GM12891 (cell line): ENCODE measurements at regions not wholly inside any gene's neighbourhood (a gene's known extent, or its start where the extent isn't known, plus 50 kb on each side); places are given as distances from the start of the nearest gene placed in this dataset.
"Not testable (repeated sequence)": the region's sequence is repeated elsewhere in the genome, so short reads cannot be mapped to it uniquely, and the experiment has no call there.

Experiments used
- DNase-seq: peaks from one replicate; pipeline ENCODE4 v3.0.0; 2011; ENCODE audit warnings: low spot score; ENCODE audit not compliant: insufficient read length
- FAIRE-seq: peaks from 2 replicates; lab custom pipeline; 2011; peaks lifted over from hg19 to GRCh38; lab: Jason Lieb, UNC
- PAX5 ChIP-seq: IDR thresholded peaks from 2 replicates; pipeline ENCODE4 v1.6.1; 2011; ENCODE audit warnings: low read length, moderate library complexity, mild to moderate bottlenecking; ENCODE audit not compliant: insufficient read depth, severe bottlenecking
- POLR2A ChIP-seq: IDR thresholded peaks from 2 replicates; pipeline ENCODE4 v1.6.1; 2011; ENCODE audit warnings: low read depth, low read length, control low read depth
- POLR2AphosphoS5 ChIP-seq: IDR thresholded peaks from 2 replicates; pipeline ENCODE4 v1.6.1; 2011; ENCODE audit warnings: low read depth, low read length, control low read depth
- POU2F2 ChIP-seq: IDR thresholded peaks from 2 replicates; pipeline ENCODE4 v1.6.1; 2011; ENCODE audit warnings: low read depth, mild to moderate bottlenecking, control low read depth, low read length, moderate library complexity
- SPI1 ChIP-seq: IDR thresholded peaks from 2 replicates; pipeline ENCODE4 v1.6.1; 2011; ENCODE audit warnings: low read depth, low read length, control low read depth
- TAF1 ChIP-seq: IDR thresholded peaks from 2 replicates; pipeline ENCODE4 v1.6.1; 2011; ENCODE audit warnings: low read depth, low read length, control low read depth

DNA sequence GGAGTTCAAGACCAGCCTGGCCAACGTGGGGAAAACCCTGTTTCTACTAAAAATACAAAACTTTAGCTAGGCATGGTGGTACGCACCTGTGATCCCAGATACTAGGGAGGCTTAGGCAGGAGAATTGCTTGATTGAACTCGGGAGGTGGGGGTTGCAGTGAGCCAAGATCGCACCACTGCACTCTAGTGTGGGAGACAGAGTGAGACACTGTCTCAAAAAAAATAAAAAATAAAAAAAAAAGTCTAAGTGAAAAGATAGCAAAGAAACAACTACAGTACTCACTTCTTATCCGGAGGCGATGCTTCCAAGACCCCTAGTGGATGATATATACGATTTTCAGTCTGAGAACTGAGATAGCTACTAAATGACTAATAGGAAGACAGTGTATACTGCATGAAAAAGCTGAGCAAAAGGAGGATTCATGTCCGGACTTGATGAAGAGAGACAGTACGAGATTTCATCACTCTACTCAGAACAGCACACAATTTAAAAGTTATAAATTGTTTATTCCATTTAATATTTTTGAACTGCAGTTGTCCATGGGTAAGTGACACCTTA, 138.7 kb upstream of the GOLGA6L6 start:
- not testable (repeated sequence) for DNase-seq, FAIRE-seq

- TF ChIP-seq POLR2AphosphoS5 (no peak), TAF1 (no peak), SPI1 (no peak), POLR2A (no peak), PAX5 (no peak), POU2F2 (no peak)
- DNase-seq = no peak
- FAIRE-seq = no peak
Observed at GRCh38 chr15:20672470-20672869, 130.9 kb upstream of the GOLGA6L6 start.

DNA sequence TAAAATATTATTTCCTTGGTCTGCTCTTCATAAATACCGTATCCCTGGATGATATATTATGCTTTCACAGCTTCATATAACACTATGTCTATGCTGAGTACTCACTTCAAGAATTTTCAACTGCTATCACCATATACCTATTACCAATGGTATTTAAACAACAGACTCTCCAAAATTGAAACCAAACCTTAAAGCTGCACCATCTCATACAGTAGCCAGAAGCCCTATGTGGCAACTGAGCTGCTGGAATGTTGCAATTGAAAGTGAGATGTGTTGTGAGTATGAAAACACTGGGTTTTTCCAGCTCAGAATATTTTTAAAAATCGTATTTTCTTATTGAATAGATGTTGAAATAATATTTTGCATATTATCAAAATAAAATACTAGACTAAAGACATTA, 130.1 kb upstream of the GOLGA6L6 start:
- FAIRE-seq = no peak

GRCh38 chr15:20666410-20666809, 124.8 kb upstream of the GOLGA6L6 start:
- FAIRE-seq = peak; percentile 62
- DNase-seq = not testable (repeated sequence)

More for the DNA sequence above, 130.1 kb upstream of the GOLGA6L6 start:
- no peak for DNase-seq
- TF ChIP-seq POU2F2 = no peak
- TF ChIP-seq PAX5 = no peak
- TF ChIP-seq POLR2AphosphoS5 = no peak

GRCh38 chr15:20665653-20666052, 124.1 kb upstream of the GOLGA6L6 start:
- TF ChIP-seq POLR2AphosphoS5 (no peak), TAF1 (no peak), POLR2A (no peak), POU2F2 (no peak), SPI1 (no peak), PAX5 (no peak)
- DNase-seq (no peak), FAIRE-seq (no peak)

DNA sequence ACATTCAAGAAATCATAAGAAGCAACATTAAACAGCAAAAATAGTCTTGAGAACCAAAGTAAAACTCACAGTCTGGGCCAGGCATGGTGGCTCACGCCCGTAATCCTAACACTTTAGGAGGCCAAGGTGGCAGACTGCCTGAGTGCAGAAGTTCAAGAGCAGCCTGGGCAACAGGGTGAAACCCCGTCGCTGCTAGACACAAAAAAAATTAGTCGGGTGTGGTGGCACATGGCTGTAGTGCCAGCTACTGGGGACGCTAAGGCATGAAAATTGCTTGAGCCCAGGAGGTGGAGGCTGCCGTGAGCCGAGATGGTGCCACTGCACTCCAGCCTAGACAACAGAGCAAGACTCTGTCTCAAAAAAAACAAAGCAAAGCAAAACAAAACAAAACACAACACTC, 117.7 kb upstream of the GOLGA6L6 start:
- DNase-seq (no peak), FAIRE-seq (no peak)
- TF ChIP-seq POU2F2 (no peak), TAF1 (no peak)

GRCh38 chr15:20658024-20658423, 116.4 kb upstream of the GOLGA6L6 start:
- no peak for TF ChIP-seq POU2F2
- TF ChIP-seq POLR2AphosphoS5 = no peak
- no peak for TF ChIP-seq SPI1
- no peak for TF ChIP-seq POLR2A
- no peak for TF ChIP-seq PAX5
- TF ChIP-seq TAF1 = no peak
- DNase-seq (no peak), FAIRE-seq (no peak)

GRCh38 chr15:20657084-20657483, 115.5 kb upstream of the GOLGA6L6 start:
- no peak for DNase-seq
- no peak for FAIRE-seq
- no peak for TF ChIP-seq POU2F2
- no peak for TF ChIP-seq SPI1
- TF ChIP-seq POLR2A = no peak
- TF ChIP-seq PAX5 = no peak
- TF ChIP-seq POLR2AphosphoS5 = no peak
- no peak for TF ChIP-seq TAF1

- TF ChIP-seq SPI1 = no peak
- TF ChIP-seq TAF1 = no peak
- no peak for TF ChIP-seq POLR2AphosphoS5
- no peak for TF ChIP-seq POLR2A
- TF ChIP-seq POU2F2 = no peak
- no peak for TF ChIP-seq PAX5
- DNase-seq = no peak
- no peak for FAIRE-seq
Observed at GRCh38 chr15:20652914-20653313, 111.3 kb upstream of the GOLGA6L6 start.

DNA sequence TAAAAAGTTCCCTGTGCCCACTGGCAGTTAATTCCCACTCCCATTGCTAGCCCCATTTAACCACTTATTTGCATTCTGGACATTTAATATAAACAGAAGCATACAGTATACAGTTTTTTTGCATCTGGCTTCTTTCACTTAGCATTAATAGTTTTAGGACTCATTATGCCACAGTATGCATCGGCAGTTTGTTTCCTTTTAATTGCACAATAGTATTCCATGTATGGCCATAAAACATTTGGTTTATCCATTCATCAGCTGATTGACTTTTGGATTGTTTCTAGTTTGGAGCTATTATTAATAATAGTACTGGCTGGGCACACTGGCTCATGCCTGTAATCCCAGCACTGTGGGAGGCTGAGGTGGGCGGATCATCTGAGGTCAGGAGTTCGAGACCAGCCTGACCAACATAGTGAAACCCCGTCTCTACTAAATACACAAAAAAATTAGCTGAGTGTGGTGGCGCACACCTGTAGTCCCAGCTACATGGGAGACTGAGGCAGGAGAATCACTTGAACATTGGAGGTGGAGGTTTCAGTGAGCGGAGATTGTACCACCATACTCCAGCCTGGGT, 106.9 kb upstream of the GOLGA6L6 start:
- DNase-seq, FAIRE-seq: not testable (repeated sequence)

DNA sequence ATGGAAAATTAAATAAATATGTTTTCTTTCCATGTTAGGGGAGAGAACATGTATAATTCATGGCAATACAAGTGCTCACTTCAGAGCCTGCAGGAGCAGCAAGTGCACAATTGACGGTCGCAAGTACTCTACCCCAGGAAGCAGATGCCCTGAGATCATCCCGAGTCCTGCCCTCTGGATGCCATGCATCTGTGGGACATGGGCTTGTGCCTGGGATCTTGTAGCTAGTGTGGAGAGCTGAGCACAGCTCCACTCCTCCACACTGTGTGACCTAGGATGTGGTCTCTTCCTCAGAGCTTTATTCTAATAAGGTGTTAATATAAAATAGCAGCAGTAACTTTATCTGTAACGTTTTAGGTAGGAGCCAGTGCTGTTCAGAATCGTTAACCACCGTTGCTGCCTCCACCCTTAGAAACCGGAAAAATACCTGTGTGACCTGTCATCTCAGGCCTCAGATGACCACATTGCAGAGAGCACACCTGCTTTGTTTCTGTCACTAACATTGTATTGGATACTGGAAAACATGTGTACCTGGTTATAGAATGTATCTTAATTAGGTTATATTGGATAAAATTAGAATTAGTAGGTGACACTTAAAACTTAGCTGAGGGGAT, 105.0 kb upstream of the GOLGA6L6 start:
- TF ChIP-seq POLR2A (no peak), POLR2AphosphoS5 (no peak), SPI1 (no peak), TAF1 (no peak), PAX5 (no peak), POU2F2 (no peak)
- FAIRE-seq (no peak), DNase-seq (no peak)
